ENCODE measurements at regions not wholly inside any gene's neighbourhood (a gene's known extent, or its start where the extent isn't known, plus 50 kb on each side); places are given as distances from the start of the nearest gene placed in this dataset.

GRCh38 chr16:6248199-6248598, 1084.4 kb upstream of the RBFOX1 start:
- Mint-ChIP-seq H3K27ac (no peak overlapping the region), H3K4me3 (no peak overlapping the region)

GRCh38 chr16:6247775-6248174, 1084.9 kb upstream of the RBFOX1 start:
- no peak for DNase-seq (ENCODE audit: low spot score)
- Histone ChIP-seq H3K9me2 (ENCODE audit: insufficient read depth) (peaks cover 6% of the 10 kb centered on the region; the same call in 1 of the 2 replicates), H4K20me1 (replicated peaks; ENCODE audit: insufficient read depth) (no peaks in the 10 kb centered on the region), H3K36me3 (ENCODE audit: insufficient read depth) (no peaks in the 10 kb centered on the region; the same call in 1 of the 2 replicates), H3K79me2 (replicated peaks; ENCODE audit: insufficient read depth) (no peaks in the 10 kb centered on the region), H3K27me3 (ENCODE audit: insufficient read depth) (no peaks in the 10 kb centered on the region), H3K4me3 (no peak overlapping the region), H3K4me2 (no peak overlapping the region), H2AFZ (no peak overlapping the region), H3F3A (replicated peaks; ENCODE audit: low read depth) (no peaks in the 10 kb centered on the region), H3K27ac (ENCODE audit: low read depth) (no peak overlapping the region), H3K4me1 (ENCODE audit: insufficient read depth) (peaks cover 3% of the 10 kb centered on the region; the same call in 1 of the 2 replicates)
- Mint-ChIP-seq H3K9me3 (no peaks in the 10 kb centered on the region), H3K36me3 (ENCODE audit: low read depth) (no peaks in the 10 kb centered on the region), H3K4me1 (peaks cover 28% of the 10 kb centered on the region), H3K27ac (no peak overlapping the region), H3K4me3 (no peak overlapping the region), H3K27me3 (ENCODE audit: insufficient read depth, low read depth, poor library complexity) (peaks cover 2% of the 10 kb centered on the region)
- no peak for ATAC-seq
- TF ChIP-seq CREB1 (CRISPR knock-in tag; IDR thresholded peaks at IDR 0.05; ENCODE audit: low read depth) = no peak
- TF ChIP-seq EZH2 (IDR thresholded peaks at IDR 0.05; ENCODE audit: low read depth, unreplicated experiment) = no peak
- TF ChIP-seq REST (IDR thresholded peaks at IDR 0.05; ENCODE audit: unreplicated experiment) = no peak
- TF ChIP-seq JUNB (IDR thresholded peaks at IDR 0.05; ENCODE audit: unreplicated experiment) = no peak
- no peak for TF ChIP-seq EZH2phosphoT487 (IDR thresholded peaks at IDR 0.05; ENCODE audit: unreplicated experiment)
- TF ChIP-seq CTCF (conservative IDR thresholded peaks at IDR 0.05; ENCODE audit: low read depth in 2 of 2) = no peak
- no peak for TF ChIP-seq STAT1 (IDR thresholded peaks at IDR 0.05; ENCODE audit: unreplicated experiment)

More at GRCh38 chr16:6248199-6248598, 1084.4 kb upstream of the RBFOX1 start:
- Histone ChIP-seq H3K4me1 (ENCODE audit: insufficient read depth) (peaks cover 3% of the 10 kb centered on the region; the same call in 1 of the 2 replicates), H2AFZ (no peak overlapping the region), H3K36me3 (ENCODE audit: insufficient read depth) (no peaks in the 10 kb centered on the region; the same call in 1 of the 2 replicates), H3F3A (replicated peaks; ENCODE audit: low read depth) (no peaks in the 10 kb centered on the region), H3K27me3 (ENCODE audit: insufficient read depth) (no peaks in the 10 kb centered on the region), H3K27ac (ENCODE audit: low read depth) (no peak overlapping the region), H3K9me2 (ENCODE audit: insufficient read depth) (peaks cover 6% of the 10 kb centered on the region; the same call in 1 of the 2 replicates), H3K79me2 (replicated peaks; ENCODE audit: insufficient read depth) (no peaks in the 10 kb centered on the region), H4K20me1 (replicated peaks; ENCODE audit: insufficient read depth) (no peaks in the 10 kb centered on the region), H3K4me3 (no peak overlapping the region), H3K4me2 (no peak overlapping the region)
- ATAC-seq = no peak
- H3K27me3 Mint-ChIP-seq (ENCODE audit: insufficient read depth, low read depth, poor library complexity) = peaks cover 2% of the 10 kb centered on the region
- TF ChIP-seq EZH2phosphoT487 (IDR thresholded peaks at IDR 0.05; ENCODE audit: unreplicated experiment) = no peak
- no peak for TF ChIP-seq POLR2AphosphoS5 (IDR thresholded peaks at IDR 0.05; ENCODE audit: low read depth)
- TF ChIP-seq ZNF331 (CRISPR knock-in tag; IDR thresholded peaks at IDR 0.05; ENCODE audit: low read depth) = no peak
- TF ChIP-seq CTCF (conservative IDR thresholded peaks at IDR 0.05; ENCODE audit: low read depth in 2 of 2) = no peak
- TF ChIP-seq NANOG (IDR thresholded peaks at IDR 0.05; ENCODE audit: borderline replicate concordance) = no peak
- TF ChIP-seq EZH2 (IDR thresholded peaks at IDR 0.05; ENCODE audit: low read depth, unreplicated experiment) = no peak
- no peak for TF ChIP-seq ETS1 (IDR thresholded peaks at IDR 0.05)
- DNase-seq (ENCODE audit: low spot score) = no peak
- H3K36me3 Mint-ChIP-seq (ENCODE audit: low read depth) = no peaks in the 10 kb centered on the region
- H3K9me3 Mint-ChIP-seq = no peaks in the 10 kb centered on the region
- H3K4me1 Mint-ChIP-seq = peaks cover 28% of the 10 kb centered on the region
